SK-N-SH (cell line): ENCODE measurements at regions not wholly inside any gene's neighbourhood (a gene's known extent, or its start where the extent isn't known, plus 50 kb on each side); places are given as distances from the start of the nearest gene placed in this dataset.

Experiments
- CTCF ChIA-PET: fragments of 300-600, 350-600 bp; formaldehyde crosslinking; extraction: SDS; loops from one replicate; lab custom pipeline; 2021; lab: Yijun Ruan, JAX
- POLR2A ChIA-PET: fragments of 350-600 bp; sonication (Branson Sonifier 250); formaldehyde crosslinking; extraction: SDS; loops from one replicate; lab custom pipeline; 2020; ENCODE audit warnings: antibody characterized with exemption, inconsistent platforms; lab: Yijun Ruan, JAX
- DNase-seq: peaks from one replicate; pipeline ENCODE4 v3.0.0; 2012
- H2AFZ ChIP-seq: fragments of 200-600 bp; sonication (generic); 2 replicates; pipeline ENCODE4 v1.8.1; 2016; ENCODE audit warnings: antibody characterized with exemption, mild to moderate bottlenecking, low read depth
- H3F3A ChIP-seq: fragments of 200-600 bp; sonication (generic); replicated peaks from 2 replicates; pipeline ENCODE3; 2016; ENCODE audit warnings: antibody characterized with exemption, mild to moderate bottlenecking; ENCODE audit not compliant: insufficient read depth
- H3K27ac ChIP-seq, 2 experiments: fragments of 200-500 bp in 1 of 2; fragments of 200-600 bp in 1 of 2; sonication (Bioruptor generic) in 1 of 2; sonication (generic), shearing (Covaris generic) in 1 of 2; 2 replicates each; pipeline versions ENCODE4 v1.5.1 to v1.6.1; 2014 to 2016; ENCODE audit warnings: low read depth in 2 of 2, inconsistent platforms in 1 of 2, low read length in 1 of 2, mild to moderate bottlenecking in 1 of 2, mixed read lengths in 1 of 2
- H3K27me3 ChIP-seq: fragments of 200-600 bp; sonication (generic), shearing (Covaris generic); 2 replicates; pipeline ENCODE4 v1.6.1; 2016; ENCODE audit warnings: mixed run types; ENCODE audit not compliant: insufficient read depth
- H3K36me3 ChIP-seq, 2 experiments: fragments of 200-500 bp in 1 of 2; fragments of 200-600 bp in 1 of 2; sonication (Bioruptor generic) in 1 of 2; sonication (generic) in 1 of 2; replicated peaks in 1 of 2; 2 replicates each; pipeline versions ENCODE3 to v1.5.1; 2014 to 2016; ENCODE audit warnings: low read length in 1 of 2, mild to moderate bottlenecking in 1 of 2; ENCODE audit not compliant: insufficient read depth in 2 of 2, control insufficient read depth in 1 of 2
- H3K4me1 ChIP-seq, 2 experiments: fragments of 200-500 bp in 1 of 2; fragments of 200-600 bp in 1 of 2; sonication (Bioruptor generic) in 1 of 2; sonication (generic), shearing (Covaris generic) in 1 of 2; 2 replicates each; pipeline versions ENCODE4 v1.5.1 to v1.6.1; 2014 to 2016; ENCODE audit warnings: low read depth in 1 of 2, low read length in 1 of 2, mixed run types in 1 of 2; ENCODE audit not compliant: insufficient read depth in 2 of 2, control insufficient read depth in 1 of 2
- H3K4me2 ChIP-seq: fragments of 200-600 bp; sonication (generic), shearing (Covaris generic); 2 replicates; pipeline ENCODE4 v1.6.1; 2017; ENCODE audit warnings: mixed run types
- H3K4me3 ChIP-seq, 2 experiments: fragments of 200-500 bp in 1 of 2; fragments of 200-600 bp in 1 of 2; sonication (Bioruptor generic) in 1 of 2; sonication (generic), shearing (Covaris generic) in 1 of 2; 2 replicates each; pipeline versions ENCODE4 v1.5.1 to v1.8.1; 2014 to 2016; ENCODE audit warnings: low read depth in 2 of 2, inconsistent platforms in 1 of 2, low read length in 1 of 2, mild to moderate bottlenecking in 1 of 2, mixed read lengths in 1 of 2, moderate library complexity in 1 of 2
- H3K79me2 ChIP-seq: fragments of 200-600 bp; sonication (generic); 2 replicates; pipeline ENCODE4 v1.8.1; 2017; ENCODE audit warnings: mild to moderate bottlenecking; ENCODE audit not compliant: insufficient read depth
- H3K9ac ChIP-seq: fragments of 200-600 bp; sonication (generic); 2 replicates; pipeline ENCODE4 v1.6.1; 2017; ENCODE audit warnings: mixed run types
- H3K9me2 ChIP-seq: fragments of 200-600 bp; sonication (generic); 2 replicates; pipeline ENCODE4 v1.6.1; 2017; ENCODE audit warnings: mixed run types
- H3K9me3 ChIP-seq: fragments of 200-600 bp; sonication (generic); 2 replicates; pipeline ENCODE4 v1.6.1; 2017; ENCODE audit warnings: mixed run types, mild to moderate bottlenecking, moderate library complexity
- H4K20me1 ChIP-seq: fragments of 200-600 bp; sonication (generic); 2 replicates; pipeline ENCODE4 v1.6.1; 2017; ENCODE audit warnings: mild to moderate bottlenecking, mixed run types; ENCODE audit not compliant: insufficient read depth
- CHD2 ChIP-seq: fragments of 150-350 bp; IDR thresholded peaks from 2 replicates; pipeline ENCODE4 v1.6.1; 2018; ENCODE audit warnings: low read length; ENCODE audit not compliant: partially characterized antibody
- ELF1 ChIP-seq: IDR thresholded peaks from 2 replicates; pipeline ENCODE4 v1.4.0; 2012
- EP300 ChIP-seq, 2 experiments: IDR thresholded peaks; 2 replicates each; pipeline versions ENCODE4 v1.4.0 to v1.6.1; 2012; ENCODE audit warnings: borderline replicate concordance in 1 of 2, low read depth in 1 of 2, low read length in 1 of 2
- EZH2phosphoT487 ChIP-seq: fragments of 200-600 bp; sonication (generic); IDR thresholded peaks from 2 replicates; pipeline ENCODE4 v1.6.1; 2017; ENCODE audit warnings: low read depth, mixed run types, mild to moderate bottlenecking, antibody characterized with exemption, moderate library complexity, borderline replicate concordance
- FOXJ3 ChIP-seq: sonication (generic); formaldehyde crosslinking; IDR thresholded peaks from 2 replicates; pipeline ENCODE4 v1.5.1; 2020; ENCODE audit warnings: mild to moderate bottlenecking, missing genetic modification reagents
- FOXM1 ChIP-seq: IDR thresholded peaks from 2 replicates; pipeline ENCODE4 v1.4.0; 2012; ENCODE audit warnings: low read depth, mild to moderate bottlenecking
- GABPA ChIP-seq: IDR thresholded peaks from 2 replicates; pipeline ENCODE4 v1.4.0; 2012; ENCODE audit warnings: low read depth, mild to moderate bottlenecking
- GATA2 ChIP-seq: sonication (generic); formaldehyde crosslinking; IDR thresholded peaks from 2 replicates; pipeline ENCODE4 v1.5.0; 2020; ENCODE audit warnings: mild to moderate bottlenecking, missing genetic modification reagents
- MEF2A ChIP-seq: IDR thresholded peaks from 2 replicates; pipeline ENCODE4 v1.4.0; 2012; ENCODE audit warnings: low read depth, borderline replicate concordance
- MXI1 ChIP-seq: IDR thresholded peaks from 2 replicates; pipeline ENCODE4 v1.6.1; 2012; ENCODE audit warnings: mild to moderate bottlenecking, low read depth, low read length, improper control_type of control experiment
- NFIC ChIP-seq: IDR thresholded peaks from 2 replicates; pipeline ENCODE4 v1.4.0; 2012; ENCODE audit warnings: borderline replicate concordance
- NRF1 ChIP-seq: IDR thresholded peaks from 2 replicates; pipeline ENCODE4 v1.6.1; 2012; ENCODE audit warnings: low read depth, mild to moderate bottlenecking, low read length
- POLR2AphosphoS5 ChIP-seq: IDR thresholded peaks from 2 replicates; pipeline ENCODE4 v1.6.1; 2012; ENCODE audit warnings: low read depth, low read length
- RCOR1 ChIP-seq: fragments of 150-350 bp; IDR thresholded peaks from 2 replicates; pipeline ENCODE4 v1.6.1; 2017; ENCODE audit warnings: antibody characterized with exemption, low read length
- RFX5 ChIP-seq: IDR thresholded peaks from 2 replicates; pipeline ENCODE4 v1.6.1; 2012; ENCODE audit warnings: mild to moderate bottlenecking, improper control_type of control experiment, low read length
- RXRA ChIP-seq: IDR thresholded peaks from 2 replicates; pipeline ENCODE4 v1.4.0; 2012; ENCODE audit warnings: low read depth, mild to moderate bottlenecking, borderline replicate concordance
- SIN3A ChIP-seq: IDR thresholded peaks from 2 replicates; pipeline ENCODE4 v1.6.1; 2012; ENCODE audit warnings: low read depth, mild to moderate bottlenecking, low read length, moderate library complexity, borderline replicate concordance
- TAF1 ChIP-seq: IDR thresholded peaks from 2 replicates; pipeline ENCODE4 v1.6.1; 2012; ENCODE audit warnings: low read depth, mild to moderate bottlenecking, low read length, moderate library complexity, borderline replicate concordance
- TCF12 ChIP-seq: IDR thresholded peaks from 2 replicates; pipeline ENCODE4 v1.4.0; 2012
- TEAD4 ChIP-seq: IDR thresholded peaks from 2 replicates; pipeline ENCODE4 v1.4.0; 2012; ENCODE audit warnings: mild to moderate bottlenecking, borderline replicate concordance; ENCODE audit not compliant: insufficient read depth
- YY1 ChIP-seq: IDR thresholded peaks from 2 replicates; pipeline ENCODE4 v1.4.0; 2012; ENCODE audit warnings: low read depth, mild to moderate bottlenecking
- WGBS: methylation state at CpG from one replicate; pipeline ENCODE4 v1.1.6; 2017; ENCODE audit warnings: low lambda C conversion rate; 5-methylcytosine and 5-hydroxymethylcytosine counted together
- TF ChIP-seq, protein P1 (sequence below): IDR thresholded peaks from 2 replicates; pipeline ENCODE4 v1.4.0; 2012; ENCODE audit warnings: low read depth, borderline replicate concordance
- TF ChIP-seq, protein P2 (sequence below): IDR thresholded peaks from 2 replicates; pipeline ENCODE4 v1.4.0; 2012; ENCODE audit warnings: low read depth, borderline replicate concordance
- TF ChIP-seq, protein P3 (sequence below): IDR thresholded peaks from 2 replicates; pipeline ENCODE4; 2012

DNA sequence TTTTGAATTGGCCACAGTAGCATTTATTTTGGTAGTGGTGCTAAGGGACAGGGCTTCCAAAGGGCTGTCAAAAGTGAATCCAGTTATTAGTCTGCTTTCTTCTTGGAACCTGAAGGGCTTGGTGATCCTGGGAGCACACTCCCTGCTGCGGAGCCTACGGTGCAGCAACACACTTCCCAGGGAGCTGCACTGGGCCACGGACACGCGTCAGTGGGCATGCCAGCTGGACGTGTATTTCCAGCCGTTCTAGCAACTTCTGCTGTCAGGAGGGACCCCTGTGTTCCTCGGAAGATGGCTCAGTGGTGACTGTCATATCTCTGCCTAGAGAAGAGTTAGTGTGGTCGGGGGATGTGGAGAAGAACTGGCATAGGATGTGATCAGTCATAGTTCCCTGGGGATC is 204.6 kb downstream of the SOCS6 start:
- 69% methylated on average over 9 of the region's 9 CpGs for WGBS
- CTCF ChIA-PET, result interaction anchor here (0.7 to 1.2 kb wide), 3 partner anchors 15 to 396 kb away, joined by 3 read pairs; no protein-coding TSS in a partner anchor
- TF ChIP-seq MXI1 (no peak), GATA2 (no peak)
- TF ChIP-seq, protein P1, sequence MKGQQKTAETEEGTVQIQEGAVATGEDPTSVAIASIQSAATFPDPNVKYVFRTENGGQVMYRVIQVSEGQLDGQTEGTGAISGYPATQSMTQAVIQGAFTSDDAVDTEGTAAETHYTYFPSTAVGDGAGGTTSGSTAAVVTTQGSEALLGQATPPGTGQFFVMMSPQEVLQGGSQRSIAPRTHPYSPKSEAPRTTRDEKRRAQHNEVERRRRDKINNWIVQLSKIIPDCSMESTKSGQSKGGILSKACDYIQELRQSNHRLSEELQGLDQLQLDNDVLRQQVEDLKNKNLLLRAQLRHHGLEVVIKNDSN, result no peak
- TF ChIP-seq, all 33 proteins: peak for 0
- Histone ChIP-seq H3K4me3 (no peak overlapping the region), H2AFZ (no peak overlapping the region), H3K9ac (no peak overlapping the region), H3K9me2 (no peaks in the 10 kb centered on the region), H3F3A (no peaks in the 10 kb centered on the region), H3K36me3 (peaks cover 0 to 6% of the 10 kb centered on the region in 2 experiments), H3K9me3 (no peaks in the 10 kb centered on the region), H3K4me2 (no peak overlapping the region), H4K20me1 (no peaks in the 10 kb centered on the region), H3K27me3 (no peaks in the 10 kb centered on the region), H3K79me2 (no peaks in the 10 kb centered on the region), H3K4me1 (peaks cover 6 to 14% of the 10 kb centered on the region in 2 experiments; a peak in 3 of 4 replicates), H3K27ac (no peak overlapping the region)
- DNase-seq, result no peak
- POLR2A ChIA-PET, result no interaction called here

DNA sequence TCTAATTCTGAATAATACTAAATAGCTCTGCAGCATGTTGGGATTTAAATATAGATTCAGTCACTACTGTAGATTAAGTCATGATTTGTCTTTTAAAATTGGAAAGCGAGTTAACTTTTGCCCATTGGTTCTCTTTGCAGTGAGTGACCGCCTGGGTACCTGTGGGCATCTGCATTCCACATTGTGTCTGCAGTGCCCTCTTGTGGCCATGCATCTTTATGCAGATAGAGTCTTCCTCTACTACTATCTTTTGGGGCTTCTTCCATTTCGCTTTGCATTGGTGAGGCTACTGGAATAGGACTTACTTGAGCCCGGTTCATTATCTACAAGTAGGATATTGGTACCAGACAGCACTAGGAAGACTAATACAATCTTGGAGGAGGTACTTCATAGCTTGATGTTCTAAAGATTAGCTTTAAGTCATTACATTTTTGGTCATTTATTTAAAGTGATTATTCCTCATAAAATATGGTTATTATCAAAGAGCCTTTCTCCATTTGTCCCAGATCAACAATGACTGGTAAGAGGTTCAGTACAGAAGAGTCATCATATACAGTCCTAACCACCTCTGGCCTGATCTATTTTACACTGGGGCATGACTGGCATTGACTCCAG is 203.0 kb downstream of the SOCS6 start:
- Histone ChIP-seq H3K4me1 (peaks cover 6 to 14% of the 10 kb centered on the region in 2 experiments; a peak in 3 of 4 replicates), H3K4me3 (no peak overlapping the region; a peak in 1 of 4 replicates), H3F3A (no peaks in the 10 kb centered on the region), H3K27me3 (no peaks in the 10 kb centered on the region), H3K27ac (no peak overlapping the region), H3K9me3 (no peaks in the 10 kb centered on the region), H3K36me3 (peaks cover 0 to 6% of the 10 kb centered on the region in 2 experiments), H2AFZ (no peak overlapping the region), H3K4me2 (no peak overlapping the region), H3K79me2 (no peaks in the 10 kb centered on the region), H3K9me2 (no peaks in the 10 kb centered on the region), H4K20me1 (no peaks in the 10 kb centered on the region), H3K9ac (no peak overlapping the region)
- ChIA-PET CTCF (interaction anchor here (0.7 to 3.6 kb wide), 19 partner anchors 9 to 871 kb away, joined by 3 to 82 read pairs (median 5); no protein-coding TSS in a partner anchor), POLR2A (no interaction called here)
- peak; percentile 55 for DNase-seq
- 44% methylated on average over 4 of the region's 4 CpGs for WGBS
- TF ChIP-seq POLR2AphosphoS5, result no peak
- no peak for TF ChIP-seq EP300 (IDR thresholded peaks at IDR 0.05; ENCODE audit: borderline replicate concordance in 1 of 2, low read depth in 1 of 2, low read length in 1 of 2)
- peak; percentile 13 for TF ChIP-seq CHD2
- no peak for TF ChIP-seq ELF1
- TF ChIP-seq, protein P2, sequence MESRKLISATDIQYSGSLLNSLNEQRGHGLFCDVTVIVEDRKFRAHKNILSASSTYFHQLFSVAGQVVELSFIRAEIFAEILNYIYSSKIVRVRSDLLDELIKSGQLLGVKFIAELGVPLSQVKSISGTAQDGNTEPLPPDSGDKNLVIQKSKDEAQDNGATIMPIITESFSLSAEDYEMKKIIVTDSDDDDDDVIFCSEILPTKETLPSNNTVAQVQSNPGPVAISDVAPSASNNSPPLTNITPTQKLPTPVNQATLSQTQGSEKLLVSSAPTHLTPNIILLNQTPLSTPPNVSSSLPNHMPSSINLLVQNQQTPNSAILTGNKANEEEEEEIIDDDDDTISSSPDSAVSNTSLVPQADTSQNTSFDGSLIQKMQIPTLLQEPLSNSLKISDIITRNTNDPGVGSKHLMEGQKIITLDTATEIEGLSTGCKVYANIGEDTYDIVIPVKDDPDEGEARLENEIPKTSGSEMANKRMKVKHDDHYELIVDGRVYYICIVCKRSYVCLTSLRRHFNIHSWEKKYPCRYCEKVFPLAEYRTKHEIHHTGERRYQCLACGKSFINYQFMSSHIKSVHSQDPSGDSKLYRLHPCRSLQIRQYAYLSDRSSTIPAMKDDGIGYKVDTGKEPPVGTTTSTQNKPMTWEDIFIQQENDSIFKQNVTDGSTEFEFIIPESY, result no peak
- TF ChIP-seq MEF2A, result no peak
- no peak for TF ChIP-seq FOXJ3 (CRISPR knock-in tag)
- TF ChIP-seq NRF1, result no peak
- TF ChIP-seq TEAD4, result no peak
- TF ChIP-seq GABPA, result no peak
- no peak for TF ChIP-seq MXI1
- TF ChIP-seq EZH2phosphoT487, result no peak
- no peak for TF ChIP-seq SIN3A
- TF ChIP-seq TCF12, result no peak
- TF ChIP-seq RXRA, result no peak
- 0 out of 2 replicates have a peak, but pooled peaks have one; percentile 20 for TF ChIP-seq RCOR1
- TF ChIP-seq, protein P1, result no peak
- TF ChIP-seq TAF1, result no peak
- TF ChIP-seq YY1, result no peak
- TF ChIP-seq NFIC, result no peak
- no peak for TF ChIP-seq FOXM1
- TF ChIP-seq, protein P3, sequence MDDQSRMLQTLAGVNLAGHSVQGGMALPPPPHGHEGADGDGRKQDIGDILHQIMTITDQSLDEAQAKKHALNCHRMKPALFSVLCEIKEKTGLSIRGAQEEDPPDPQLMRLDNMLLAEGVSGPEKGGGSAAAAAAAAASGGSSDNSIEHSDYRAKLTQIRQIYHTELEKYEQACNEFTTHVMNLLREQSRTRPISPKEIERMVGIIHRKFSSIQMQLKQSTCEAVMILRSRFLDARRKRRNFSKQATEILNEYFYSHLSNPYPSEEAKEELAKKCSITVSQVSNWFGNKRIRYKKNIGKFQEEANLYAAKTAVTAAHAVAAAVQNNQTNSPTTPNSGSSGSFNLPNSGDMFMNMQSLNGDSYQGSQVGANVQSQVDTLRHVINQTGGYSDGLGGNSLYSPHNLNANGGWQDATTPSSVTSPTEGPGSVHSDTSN, result no peak
- TF ChIP-seq RFX5, result no peak
